Mesodermal cell (in vitro differentiated cells): ENCODE measurements at regions not wholly inside any gene's neighbourhood (a gene's known extent, or its start where the extent isn't known, plus 50 kb on each side); places are given as distances from the start of the nearest gene placed in this dataset.
"Not testable (repeated sequence)": the region's sequence is repeated elsewhere in the genome, so short reads cannot be mapped to it uniquely, and the experiment has no call there.

Source experiments
- H3K27ac ChIP-seq: 2 replicates; pipeline ENCODE4 v1.7.0; 2013; ENCODE audit warnings: mild to moderate bottlenecking, low read depth, low read length, moderate library complexity; ENCODE audit not compliant: severe bottlenecking
- H3K36me3 ChIP-seq: 2 replicates; pipeline ENCODE4 v1.7.1; 2013; ENCODE audit warnings: mild to moderate bottlenecking, low read length, moderate library complexity; ENCODE audit not compliant: control insufficient read depth, insufficient read depth
- H3K4me1 ChIP-seq: one replicate; pipeline ENCODE4 v1.7.1; 2013; ENCODE audit warnings: mild to moderate bottlenecking, low read length; ENCODE audit not compliant: insufficient read depth, control insufficient read depth, poor library complexity, severe bottlenecking
- H3K4me3 ChIP-seq: 2 replicates; pipeline ENCODE4 v1.7.0; 2013; ENCODE audit warnings: low read length, control low read depth, mild to moderate bottlenecking; ENCODE audit not compliant: insufficient read depth, poor library complexity, severe bottlenecking; ENCODE audit errors: extremely low read depth
- H3K9me3 ChIP-seq: 2 replicates; pipeline ENCODE4 v1.7.1; 2013; ENCODE audit warnings: mild to moderate bottlenecking, low read length, moderate library complexity; ENCODE audit not compliant: control insufficient read depth
- WGBS, 2 experiments: methylation state at CpG; one replicate each; pipeline ENCODE4 v1.1.5; 2013; ENCODE audit warnings: missing lambda C conversion rate in 2 of 2; ENCODE audit not compliant: insufficient coverage in 2 of 2; 5-methylcytosine and 5-hydroxymethylcytosine counted together

- H3K4me3 ChIP-seq: no peak overlapping the region
- H3K27ac ChIP-seq: no peak overlapping the region
- no peaks in the 10 kb centered on the region for H3K4me1 ChIP-seq
- 97 to 98% methylated on average over 5 to 7 of the region's 8 CpGs for WGBS, 2 experiments
- no peaks in the 10 kb centered on the region for H3K36me3 ChIP-seq
- no peaks in the 10 kb centered on the region for H3K9me3 ChIP-seq
These were observed 425.2 kb upstream of the CDH9 start for GRCh38 chr5:27463446-27464149.

GRCh38 chr5:27462936-27463335 lies 424.6 kb upstream of the CDH9 start:
- 88 to 92% methylated on average over 2 to 3 of the region's 7 CpGs for WGBS, 2 experiments
- H3K4me3 ChIP-seq: no peak overlapping the region
- no peaks in the 10 kb centered on the region for H3K4me1 ChIP-seq
- H3K36me3 ChIP-seq: no peaks in the 10 kb centered on the region
- no peak overlapping the region for H3K27ac ChIP-seq
- H3K9me3 ChIP-seq: no peaks in the 10 kb centered on the region

- Histone ChIP-seq H3K27ac (no peak overlapping the region), H3K4me1 (no peaks in the 10 kb centered on the region), H3K4me3 (no peak overlapping the region), H3K9me3 (no peaks in the 10 kb centered on the region), H3K36me3 (no peaks in the 10 kb centered on the region)
- WGBS, 2 experiments: no CpG with 5 or more reads among the region's 1 CpG
These were observed 419.9 kb upstream of the CDH9 start for GRCh38 chr5:27458287-27458686.

- no CpG with 5 or more reads among the region's 1 CpG for WGBS, 2 experiments
- Histone ChIP-seq H3K27ac (no peak overlapping the region), H3K4me1 (no peaks in the 10 kb centered on the region), H3K9me3 (no peaks in the 10 kb centered on the region), H3K4me3 (no peak overlapping the region), H3K36me3 (no peaks in the 10 kb centered on the region)
These were observed 413.0 kb upstream of the CDH9 start for GRCh38 chr5:27451377-27451776.

- no peaks in the 10 kb centered on the region for H3K36me3 ChIP-seq
- no peaks in the 10 kb centered on the region for H3K4me1 ChIP-seq
- WGBS, 2 experiments: 100% methylated on average over 1 of the region's 3 CpGs
- H3K9me3 ChIP-seq: no peaks in the 10 kb centered on the region
- no peak overlapping the region for H3K4me3 ChIP-seq
- H3K27ac ChIP-seq: no peak overlapping the region
These were observed 412.2 kb upstream of the CDH9 start for GRCh38 chr5:27450607-27451006.

- not testable (repeated sequence) for H3K9me3 ChIP-seq, H3K36me3 ChIP-seq, H3K27ac ChIP-seq, H3K4me3 ChIP-seq, H3K4me1 ChIP-seq
- 89 to 100% methylated on average over 1 to 13 of the region's 20 CpGs for WGBS, 2 experiments
These were observed 401.0 kb upstream of the CDH9 start for GRCh38 chr5:27439383-27439782.

GRCh38 chr5:27437594-27438200 lies 399.3 kb upstream of the CDH9 start:
- Histone ChIP-seq H3K27ac (no peak overlapping the region), H3K4me1 (no peaks in the 10 kb centered on the region), H3K9me3 (no peaks in the 10 kb centered on the region), H3K36me3 (no peaks in the 10 kb centered on the region), H3K4me3 (no peak overlapping the region)
- no CpG with 5 or more reads among the region's 2 CpGs for WGBS, 2 experiments

- Histone ChIP-seq H3K9me3 (no peaks in the 10 kb centered on the region), H3K4me1 (no peaks in the 10 kb centered on the region), H3K27ac (no peak overlapping the region), H3K36me3 (no peaks in the 10 kb centered on the region), H3K4me3 (no peak overlapping the region)
- WGBS, 2 experiments: no CpG with 5 or more reads among the region's 4 CpGs
These were observed 395.9 kb upstream of the CDH9 start for GRCh38 chr5:27434335-27434734.

- Histone ChIP-seq H3K27ac (no peak overlapping the region), H3K4me1 (no peaks in the 10 kb centered on the region), H3K4me3 (no peak overlapping the region), H3K36me3 (no peaks in the 10 kb centered on the region), H3K9me3 (no peaks in the 10 kb centered on the region)
- WGBS, 2 experiments: no CpG with 5 or more reads among the region's 1 CpG
These were observed 375.7 kb upstream of the CDH9 start for GRCh38 chr5:27414099-27414498.

- H3K36me3 ChIP-seq: no peaks in the 10 kb centered on the region
- no peak overlapping the region for H3K4me3 ChIP-seq
- H3K27ac ChIP-seq: no peak overlapping the region
- no CpG with 5 or more reads among the region's 1 CpG for WGBS, 2 experiments
- H3K9me3 ChIP-seq: no peaks in the 10 kb centered on the region
- H3K4me1 ChIP-seq: no peaks in the 10 kb centered on the region
These were observed 374.0 kb upstream of the CDH9 start for GRCh38 chr5:27412384-27412783.

- Histone ChIP-seq H3K36me3 (no peaks in the 10 kb centered on the region), H3K9me3 (no peaks in the 10 kb centered on the region), H3K4me3 (no peak overlapping the region), H3K4me1 (no peaks in the 10 kb centered on the region), H3K27ac (no peak overlapping the region)
- no CpG with 5 or more reads among the region's 1 CpG for WGBS, 2 experiments
These were observed 367.6 kb upstream of the CDH9 start for GRCh38 chr5:27406020-27406419.
